HCT116 (cell line): ENCODE measurements at regions not wholly inside any gene's neighbourhood (a gene's known extent, or its start where the extent isn't known, plus 50 kb on each side); places are given as distances from the start of the nearest gene placed in this dataset.

Experiments used
- ATAC-seq: fragments of 200-7000 bp; cut with Tn5 transposase; 2 replicates; pipeline ENCODE4 v1.9.1; 2020; ENCODE audit warnings: mild to moderate bottlenecking, moderate library complexity
- BruUV-seq: library from RNA; stranded (reverse); fragments of 400-500 nt; replicated peaks from 2 replicates; lab custom pipeline; 2021; lab: Mats Ljungman, UMichigan
- CTCF ChIA-PET: fragments of 300-600 bp; sonication (Branson Sonifier 250); formaldehyde crosslinking; loops from one replicate; lab custom pipeline; 2021; ENCODE audit warnings: antibody characterized with exemption; lab: Charles Lee
- POLR2A ChIA-PET: fragments of 300-600, 350-600 bp; sonication (Branson Sonifier 250); formaldehyde crosslinking; loops from one replicate; lab custom pipeline; 2021; ENCODE audit warnings: antibody characterized with exemption; lab: Charles Lee
- RAD21 ChIA-PET, 2 experiments: fragments of 300-600 bp; sonication (Branson Sonifier 250); formaldehyde crosslinking; loops; one replicate each; lab custom pipeline; 2023; ENCODE audit warnings: low total read pairs in 2 of 2; ENCODE audit not compliant: uncharacterized antibody in 2 of 2, unreplicated experiment in 2 of 2, low non-redundant PET in 1 of 2; lab: Charles Lee
- DNase-seq: peaks from one replicate; pipeline ENCODE4 v3.0.0-alpha.2; 2010; ENCODE audit warnings: low read depth, low spot score
- H2AFZ ChIP-seq: fragments of 200-600 bp; shearing (Covaris generic), sonication (generic); 2 replicates; pipeline ENCODE4 v1.6.1; 2017; ENCODE audit warnings: low read depth, mixed run types, mixed read lengths, antibody characterized with exemption, low read length; ENCODE audit not compliant: poor library complexity, severe bottlenecking
- H3K27ac ChIP-seq: 2 replicates; pipeline ENCODE4 v1.5.1; 2012; ENCODE audit warnings: low read depth, low read length
- H3K27me3 ChIP-seq: fragments of 200-600 bp; sonication (generic); 2 replicates; pipeline ENCODE4 v1.6.1; 2016; ENCODE audit warnings: mixed run types, low read length, mixed read lengths; ENCODE audit not compliant: insufficient read depth
- H3K36me3 ChIP-seq, 2 experiments: fragments of 200-500 bp in 1 of 2; fragments of 200-600 bp in 1 of 2; sonication (Bioruptor generic) in 1 of 2; sonication (generic) in 1 of 2; 2 replicates each; pipeline versions ENCODE4 v1.5.1 to v1.6.1; 2014 to 2016; ENCODE audit warnings: low read length in 2 of 2, inconsistent platforms in 1 of 2, mixed read lengths in 1 of 2, mixed run types in 1 of 2; ENCODE audit not compliant: insufficient read depth in 2 of 2, control insufficient read depth in 1 of 2
- H3K4me1 ChIP-seq, 2 experiments: fragments of 200-600 bp in 1 of 2; sonication (generic) in 1 of 2; 2 replicates each; pipeline versions ENCODE4 v1.5.1 to v1.6.1; 2012 to 2017; ENCODE audit warnings: low read length in 2 of 2, inconsistent platforms in 1 of 2, mild to moderate bottlenecking in 1 of 2, mixed read lengths in 1 of 2, mixed run types in 1 of 2, moderate library complexity in 1 of 2; ENCODE audit not compliant: insufficient read depth in 2 of 2, control insufficient read depth in 1 of 2
- H3K4me2 ChIP-seq: fragments of 200-600 bp; sonication (generic); 2 replicates; pipeline ENCODE4 v1.6.1; 2017; ENCODE audit warnings: mixed run types, low read length, mixed read lengths
- H3K4me3 ChIP-seq, 2 experiments: fragments of 200-600 bp in 1 of 2; sonication (generic) in 1 of 2; replicated peaks in 1 of 2; 2 replicates each; pipeline ENCODE4 v1.5.1; 2011 to 2016; ENCODE audit warnings: low read length in 2 of 2, control low read depth in 1 of 2, low read depth in 1 of 2, mild to moderate bottlenecking in 1 of 2, mixed read lengths in 1 of 2, mixed run types in 1 of 2
- H3K79me2 ChIP-seq: fragments of 200-600 bp; sonication (generic); 2 replicates; pipeline ENCODE4 v1.6.1; 2017; ENCODE audit warnings: mild to moderate bottlenecking, mixed run types, low read length, moderate library complexity, mixed read lengths; ENCODE audit not compliant: insufficient read depth
- H3K9ac ChIP-seq: fragments of 200-600 bp; sonication (generic); 2 replicates; pipeline ENCODE4 v1.6.1; 2016; ENCODE audit warnings: low read length, mixed read lengths
- H3K9me2 ChIP-seq: fragments of 200-600 bp; sonication (generic), shearing (Covaris generic); 2 replicates; pipeline ENCODE4 v1.6.1; 2017; ENCODE audit warnings: mixed run types, mild to moderate bottlenecking, moderate library complexity; ENCODE audit not compliant: insufficient read depth
- H3K9me3 ChIP-seq, 2 experiments: fragments of 200-500 bp in 1 of 2; fragments of 200-600 bp in 1 of 2; sonication (Bioruptor generic) in 1 of 2; sonication (generic) in 1 of 2; 2 replicates each; pipeline ENCODE4 v1.6.1; 2014 to 2017; ENCODE audit warnings: low read length in 2 of 2, mixed read lengths in 2 of 2, inconsistent platforms in 1 of 2, low read depth in 1 of 2, mild to moderate bottlenecking in 1 of 2, mixed run types in 1 of 2, moderate library complexity in 1 of 2; ENCODE audit not compliant: control insufficient read depth in 1 of 2, insufficient read depth in 1 of 2
- H4K20me1 ChIP-seq: fragments of 200-600 bp; sonication (generic), shearing (Covaris generic); 2 replicates; pipeline ENCODE4 v1.6.1; 2017; ENCODE audit warnings: mixed run types, mild to moderate bottlenecking, moderate library complexity; ENCODE audit not compliant: insufficient read depth
- ATF3 ChIP-seq: IDR thresholded peaks from 2 replicates; pipeline ENCODE4 v1.6.1; 2012
- CBX3 ChIP-seq: IDR thresholded peaks from 2 replicates; pipeline ENCODE4 v1.6.1; 2012; ENCODE audit warnings: low read depth
- CEBPB ChIP-seq: IDR thresholded peaks from 2 replicates; pipeline ENCODE4 v1.6.1; 2012; ENCODE audit warnings: low read depth
- EGR1 ChIP-seq: IDR thresholded peaks from 2 replicates; pipeline ENCODE4 v1.6.1; 2012; ENCODE audit warnings: low read depth
- ELF1 ChIP-seq: IDR thresholded peaks from 2 replicates; pipeline ENCODE4 v1.6.1; 2012; ENCODE audit warnings: low read depth, borderline replicate concordance
- EZH2 ChIP-seq: fragments of 200-600 bp; sonication (generic); IDR thresholded peaks from 2 replicates; pipeline ENCODE4 v1.6.1; 2017; ENCODE audit warnings: antibody characterized with exemption, mixed run types
- EZH2phosphoT487 ChIP-seq: fragments of 200-600 bp; IDR thresholded peaks from 2 replicates; pipeline ENCODE4 v1.6.1; 2018; ENCODE audit warnings: antibody characterized with exemption, borderline replicate concordance
- FOSL1 ChIP-seq: IDR thresholded peaks from 2 replicates; pipeline ENCODE4 v1.6.1; 2012; ENCODE audit warnings: low read depth
- JUND ChIP-seq: IDR thresholded peaks from 2 replicates; pipeline ENCODE4 v1.6.1; 2012
- MAX ChIP-seq: IDR thresholded peaks from 2 replicates; pipeline ENCODE4 v1.6.1; 2012
- POLR2A ChIP-seq: IDR thresholded peaks from 2 replicates; pipeline ENCODE4 v1.7.0; 2011; ENCODE audit warnings: borderline replicate concordance; ENCODE audit not compliant: insufficient read depth, insufficient read length; ENCODE audit errors: extremely low read depth
- POLR2AphosphoS5 ChIP-seq: IDR thresholded peaks from 2 replicates; pipeline ENCODE4 v1.6.1; 2011; ENCODE audit warnings: mild to moderate bottlenecking, low read depth, low read length, moderate library complexity
- RAD21 ChIP-seq: IDR thresholded peaks from 2 replicates; pipeline ENCODE4 v1.6.1; 2012; ENCODE audit warnings: low read depth, mild to moderate bottlenecking
- REST ChIP-seq: IDR thresholded peaks from 2 replicates; pipeline ENCODE4 v1.6.1; 2012; ENCODE audit warnings: low read depth
- SP1 ChIP-seq: IDR thresholded peaks from 2 replicates; pipeline ENCODE4 v1.6.1; 2012; ENCODE audit warnings: low read depth
- SRF ChIP-seq: IDR thresholded peaks from 2 replicates; pipeline ENCODE4 v1.6.1; 2012; ENCODE audit warnings: low read depth
- TCF7L2 ChIP-seq: IDR thresholded peaks from 2 replicates; pipeline ENCODE4 v1.7.0; 2011; ENCODE audit warnings: borderline replicate concordance, inconsistent platforms; ENCODE audit not compliant: insufficient read depth, insufficient read length; ENCODE audit errors: extremely low read depth
- ZFX ChIP-seq: fragments of 450-650 bp; IDR thresholded peaks from 2 replicates; pipeline ENCODE4 v1.6.1; 2017
- intact Hi-C: fragments of 100-400 bp; cut with micrococcal nuclease; formaldehyde crosslinking; loops from 2 replicates; pipeline ENCODE4 v1.10.0; 2022

- Histone ChIP-seq H3K9ac (no peak overlapping the region), H3K9me3 (no peaks in the 10 kb centered on the region), H3K4me1 (no peaks in the 10 kb centered on the region), H4K20me1 (no peaks in the 10 kb centered on the region), H3K79me2 (no peaks in the 10 kb centered on the region), H3K9me2 (no peaks in the 10 kb centered on the region), H2AFZ (no peak overlapping the region), H3K4me3 (no peak overlapping the region), H3K36me3 (no peaks in the 10 kb centered on the region), H3K4me2 (no peak overlapping the region), H3K27me3 (no peaks in the 10 kb centered on the region), H3K27ac (no peak overlapping the region)
- DNase-seq (no peak), ATAC-seq (no peak)
- intact Hi-C loops: no loop called here
- RAD21 ChIA-PET: no interaction called here
- CTCF ChIA-PET: no interaction called here
- TF ChIP-seq FOSL1: no peak
- TF ChIP-seq CEBPB: no peak
- TF ChIP-seq ELF1: no peak
- no peak for TF ChIP-seq EZH2
- TF ChIP-seq ATF3: no peak
- no peak for TF ChIP-seq JUND
- TF ChIP-seq REST: no peak
- TF ChIP-seq SRF: no peak
- TF ChIP-seq EGR1: no peak
- no peak for TF ChIP-seq POLR2A
- no peak for TF ChIP-seq EZH2phosphoT487
- TF ChIP-seq ZFX: no peak
- TF ChIP-seq POLR2AphosphoS5: no peak
- no peak for TF ChIP-seq RAD21
- no peak for TF ChIP-seq SP1
- TF ChIP-seq CBX3: no peak
- TF ChIP-seq TCF7L2: no peak
- no peak for TF ChIP-seq MAX
- POLR2A ChIA-PET: no interaction called here
- no TSS peak for BruUV-seq
Observed at GRCh38 chrX:63285375-63285774, 65.8 kb downstream of the SPIN4 start.
